ENCODE measurements at regions not wholly inside any gene's neighbourhood (a gene's known extent, or its start where the extent isn't known, plus 50 kb on each side); places are given as distances from the start of the nearest gene placed in this dataset.

GRCh38 chr10:105969884-105970377 is 1194.6 kb downstream of the SORCS1 start:
- Histone ChIP-seq H3K27me3 (replicated peaks; ENCODE audit: control insufficient read depth, insufficient read depth, low read length) (no peaks in the 10 kb centered on the region), H3K4me3 (ENCODE audit: low read depth, low read length) (no peak overlapping the region), H3K9me3 (no peaks in the 10 kb centered on the region), H3K36me3 (ENCODE audit: control insufficient read depth, insufficient read depth, low read length) (no peaks in the 10 kb centered on the region), H3K4me1 (no peaks in the 10 kb centered on the region)
- BruUV-seq (replicated peaks) = no TSS peak
- Mint-ChIP-seq H3K4me1 (ENCODE audit: low read depth, unreplicated experiment) (no peaks in the 10 kb centered on the region), H3K27ac (ENCODE audit: unreplicated experiment) (no peak overlapping the region), H3K36me3 (ENCODE audit: insufficient read depth, unreplicated experiment) (no peaks in the 10 kb centered on the region), H3K27me3 (ENCODE audit: insufficient read depth, unreplicated experiment) (peaks cover 2% of the 10 kb centered on the region), H3K9me3 (ENCODE audit: unreplicated experiment) (no peaks in the 10 kb centered on the region), H3K4me3 (ENCODE audit: unreplicated experiment) (no peak overlapping the region)
- ChIA-PET POLR2A (no interaction called here), CTCF (no interaction called here)
- DNase-seq = no peak
- intact Hi-C loops (cut with micrococcal nuclease; ENCODE audit: unreplicated experiment) = no loop called here
- TF ChIP-seq CTCF (IDR thresholded peaks at IDR 0.05; ENCODE audit: insufficient read depth in 1 of 2, low read depth in 1 of 2, low read length in 1 of 2, severe bottlenecking in 1 of 2, unreplicated experiment in 1 of 2) = no peak

GRCh38 chr10:105968666-105969065 is 1195.8 kb downstream of the SORCS1 start:
- no peaks in the 10 kb centered on the region for H3K27me3 ChIP-seq (replicated peaks; ENCODE audit: control insufficient read depth, insufficient read depth, low read length)
- no peaks in the 10 kb centered on the region for H3K4me1 ChIP-seq
- H3K4me1 Mint-ChIP-seq (ENCODE audit: low read depth, unreplicated experiment) = no peaks in the 10 kb centered on the region
- intact Hi-C loops (cut with micrococcal nuclease; ENCODE audit: unreplicated experiment) = no loop called here
- DNase-seq = no peak
- BruUV-seq (replicated peaks) = no TSS peak
- POLR2A ChIA-PET = no interaction called here
- no peak overlapping the region for H3K4me3 ChIP-seq (ENCODE audit: low read depth, low read length)
- H3K36me3 ChIP-seq (ENCODE audit: control insufficient read depth, insufficient read depth, low read length) = no peaks in the 10 kb centered on the region
- H3K27me3 Mint-ChIP-seq (ENCODE audit: insufficient read depth, unreplicated experiment) = peaks cover 2% of the 10 kb centered on the region
- no peaks in the 10 kb centered on the region for H3K9me3 Mint-ChIP-seq (ENCODE audit: unreplicated experiment)
- no peaks in the 10 kb centered on the region for H3K36me3 Mint-ChIP-seq (ENCODE audit: insufficient read depth, unreplicated experiment)
- no peak overlapping the region for H3K4me3 Mint-ChIP-seq (ENCODE audit: unreplicated experiment)
- no peak for TF ChIP-seq CTCF (IDR thresholded peaks at IDR 0.05; ENCODE audit: insufficient read depth in 1 of 2, low read depth in 1 of 2, low read length in 1 of 2, severe bottlenecking in 1 of 2, unreplicated experiment in 1 of 2)
- no peak overlapping the region for H3K27ac Mint-ChIP-seq (ENCODE audit: unreplicated experiment)
- H3K9me3 ChIP-seq = no peaks in the 10 kb centered on the region
- CTCF ChIA-PET = no interaction called here

GRCh38 chr10:105967256-105967655 is 1197.2 kb downstream of the SORCS1 start:
- TF ChIP-seq CTCF (IDR thresholded peaks at IDR 0.05; ENCODE audit: insufficient read depth in 1 of 2, low read depth in 1 of 2, low read length in 1 of 2, severe bottlenecking in 1 of 2, unreplicated experiment in 1 of 2) = no peak
- no peaks in the 10 kb centered on the region for H3K4me1 Mint-ChIP-seq (ENCODE audit: low read depth, unreplicated experiment)
- no peak overlapping the region for H3K4me3 ChIP-seq (ENCODE audit: low read depth, low read length)

More at GRCh38 chr10:105967256-105967655, 1197.2 kb downstream of the SORCS1 start:
- ChIA-PET CTCF (no interaction called here), POLR2A (no interaction called here)
- H3K9me3 ChIP-seq = no peaks in the 10 kb centered on the region
- H3K27me3 Mint-ChIP-seq (ENCODE audit: insufficient read depth, unreplicated experiment) = peaks cover 2% of the 10 kb centered on the region
- H3K27me3 ChIP-seq (replicated peaks; ENCODE audit: control insufficient read depth, insufficient read depth, low read length) = no peaks in the 10 kb centered on the region
- H3K36me3 ChIP-seq (ENCODE audit: control insufficient read depth, insufficient read depth, low read length) = no peaks in the 10 kb centered on the region
- intact Hi-C loops (cut with micrococcal nuclease; ENCODE audit: unreplicated experiment) = no loop called here
- DNase-seq = no peak
- no peaks in the 10 kb centered on the region for H3K36me3 Mint-ChIP-seq (ENCODE audit: insufficient read depth, unreplicated experiment)
- H3K9me3 Mint-ChIP-seq (ENCODE audit: unreplicated experiment) = no peaks in the 10 kb centered on the region
- H3K4me3 Mint-ChIP-seq (ENCODE audit: unreplicated experiment) = no peak overlapping the region
- H3K4me1 ChIP-seq = no peaks in the 10 kb centered on the region
- H3K27ac Mint-ChIP-seq (ENCODE audit: unreplicated experiment) = no peak overlapping the region
- no TSS peak for BruUV-seq (replicated peaks)

All from Caco-2 (cell line).